ENCODE measurements at regions not wholly inside any gene's neighbourhood (a gene's known extent, or its start where the extent isn't known, plus 50 kb on each side); places are given as distances from the start of the nearest gene placed in this dataset.

DNA sequence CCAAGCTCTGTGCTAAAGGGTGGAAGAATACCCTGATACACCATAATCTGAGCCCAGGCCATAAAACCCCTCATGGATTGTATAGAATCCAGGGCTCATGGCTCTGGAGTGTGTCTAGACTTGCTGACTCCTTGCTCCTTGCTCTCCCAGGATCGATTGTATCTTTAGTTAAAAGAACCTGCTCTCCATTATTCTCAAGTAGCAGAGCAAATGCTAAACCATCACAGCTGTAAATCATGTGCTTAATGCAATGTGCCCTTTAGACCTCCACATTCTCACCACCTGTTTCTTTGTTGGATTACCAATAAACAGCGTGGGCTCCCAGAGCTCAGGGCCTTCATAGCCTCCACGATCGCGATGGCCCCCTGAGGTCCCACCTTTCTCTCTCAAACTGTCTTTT is 411.6 kb upstream of the FBXO33 start:
- no peak for DNase-seq

DNA sequence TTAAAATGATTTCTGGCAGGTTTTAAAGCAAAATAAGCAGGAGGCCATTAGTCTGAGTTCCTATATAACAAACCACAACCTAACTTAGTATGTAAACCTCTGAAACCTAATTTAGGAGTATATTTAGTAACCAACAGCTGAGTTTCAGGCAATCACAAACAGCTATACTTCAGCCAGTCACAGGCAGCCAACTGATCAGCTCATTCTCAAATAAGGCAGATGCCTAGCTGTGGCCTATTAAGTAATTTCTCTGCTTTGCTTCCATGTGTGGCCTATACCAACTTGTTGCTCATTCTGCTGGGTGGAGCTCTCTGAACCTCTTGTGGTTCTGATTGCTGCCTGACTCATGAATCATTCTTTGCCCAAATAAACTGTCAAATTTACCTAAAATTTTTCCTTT is 408.9 kb upstream of the FBXO33 start:
- no peak for DNase-seq

DNA sequence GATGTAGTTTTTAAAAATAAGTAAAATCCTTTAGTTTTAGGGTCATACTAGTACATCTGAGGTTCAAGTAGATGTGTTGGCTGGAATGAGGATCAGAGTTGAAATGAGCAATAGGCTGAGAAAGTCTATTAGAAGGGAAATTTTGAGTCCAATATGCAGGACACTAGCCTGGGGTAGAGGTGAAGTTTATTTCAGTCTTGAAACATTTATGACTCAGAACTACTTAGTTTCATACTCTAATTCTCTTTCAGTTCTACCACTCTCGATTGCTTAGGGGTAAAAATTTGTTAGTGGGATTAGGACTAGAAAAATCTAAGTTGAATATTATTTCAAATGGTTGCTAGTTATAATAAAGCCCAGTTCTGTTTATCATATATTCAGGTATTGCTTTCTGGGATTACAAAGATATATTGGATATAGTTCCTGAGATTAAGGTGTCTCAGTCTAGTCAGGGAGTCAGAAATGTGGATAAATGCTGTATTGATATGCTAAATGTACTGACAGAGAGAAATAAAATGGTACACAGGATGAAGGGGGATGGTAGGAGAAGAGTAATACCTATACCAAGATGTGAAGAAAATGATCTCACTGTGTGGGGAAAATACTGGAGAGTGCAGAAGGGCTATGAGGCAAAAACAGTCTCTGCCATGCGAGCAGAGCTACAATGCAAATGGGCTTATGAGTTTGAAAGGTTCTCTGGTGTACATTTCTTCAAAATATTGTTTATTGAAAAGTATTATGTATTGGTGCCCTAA is 395.8 kb upstream of the FBXO33 start:
- no peak for DNase-seq

DNA sequence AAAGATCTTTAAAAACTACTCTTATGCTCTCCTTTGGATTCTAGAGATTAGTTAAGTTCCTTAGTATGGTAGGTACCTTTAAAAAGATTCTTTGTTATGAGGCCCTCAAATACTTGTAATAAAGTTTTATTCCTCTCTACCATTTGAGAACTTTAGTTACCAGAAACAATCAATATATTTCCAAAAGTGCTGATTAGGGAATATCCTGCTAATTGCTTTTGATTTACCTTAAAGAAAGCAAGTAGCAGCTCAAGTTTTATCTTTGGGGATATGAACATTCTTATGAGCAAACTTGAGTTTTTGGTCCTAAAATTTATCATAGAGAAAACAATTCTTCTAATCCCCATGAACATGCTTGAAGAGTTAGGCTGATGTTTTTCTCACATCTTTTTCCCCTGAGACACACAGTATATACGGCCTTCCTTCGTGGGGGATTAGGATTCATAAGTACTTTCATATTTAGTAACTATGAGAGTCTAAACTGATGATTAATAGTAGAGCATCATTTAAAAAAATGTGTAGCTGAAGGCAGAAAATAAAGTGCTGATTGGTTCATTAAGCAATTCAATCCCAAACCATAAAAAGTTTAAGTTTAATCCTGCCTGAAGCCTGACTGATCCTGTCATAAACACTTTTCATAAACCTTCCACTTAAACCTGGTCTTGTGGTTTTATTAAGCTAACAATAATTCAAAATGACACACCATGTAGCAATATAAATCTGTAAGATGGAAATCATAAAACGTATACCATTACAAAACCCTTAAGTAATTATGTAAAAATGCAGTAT is 380.5 kb upstream of the FBXO33 start:
- DNase-seq, result no peak

DNA sequence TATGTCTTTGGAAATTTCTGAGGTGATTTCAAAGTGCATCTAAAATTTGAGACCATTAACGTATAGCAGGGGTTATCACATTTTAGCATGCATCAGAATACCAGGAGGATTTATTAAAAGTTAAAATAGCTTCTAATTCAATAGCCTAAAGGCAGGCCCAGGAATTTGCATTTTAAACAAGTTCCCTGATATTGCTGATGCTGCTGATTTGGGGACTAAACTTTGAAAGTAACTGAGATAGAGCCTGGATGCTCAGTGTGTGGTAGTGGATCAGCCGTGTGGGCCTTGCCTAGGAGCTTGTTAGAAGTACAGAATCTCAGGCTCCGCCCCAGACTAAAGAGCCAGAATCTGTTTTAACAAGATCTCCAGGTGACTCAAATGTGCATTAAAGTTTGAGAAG is 375.0 kb upstream of the FBXO33 start:
- DNase-seq, result no peak

DNA sequence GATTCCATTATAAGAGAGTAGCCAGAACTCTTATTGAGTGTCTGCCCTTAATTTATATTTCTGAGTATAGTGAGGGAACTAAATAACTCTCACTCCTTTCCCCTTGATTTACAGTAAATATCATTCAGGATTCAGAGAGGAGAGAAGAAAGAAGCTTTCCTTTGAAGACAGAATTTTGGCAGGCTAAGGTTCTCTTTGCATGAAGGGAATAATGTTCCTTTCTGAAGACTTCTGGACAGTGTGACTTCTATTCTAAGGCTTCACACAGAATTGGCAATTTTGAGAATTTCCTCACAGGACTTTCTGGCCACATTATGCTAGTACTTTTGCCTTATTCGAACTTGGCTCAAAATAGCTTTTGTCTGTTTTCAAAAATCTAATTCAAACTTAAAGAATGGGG is 352.2 kb upstream of the FBXO33 start:
- DNase-seq, result no peak

DNA sequence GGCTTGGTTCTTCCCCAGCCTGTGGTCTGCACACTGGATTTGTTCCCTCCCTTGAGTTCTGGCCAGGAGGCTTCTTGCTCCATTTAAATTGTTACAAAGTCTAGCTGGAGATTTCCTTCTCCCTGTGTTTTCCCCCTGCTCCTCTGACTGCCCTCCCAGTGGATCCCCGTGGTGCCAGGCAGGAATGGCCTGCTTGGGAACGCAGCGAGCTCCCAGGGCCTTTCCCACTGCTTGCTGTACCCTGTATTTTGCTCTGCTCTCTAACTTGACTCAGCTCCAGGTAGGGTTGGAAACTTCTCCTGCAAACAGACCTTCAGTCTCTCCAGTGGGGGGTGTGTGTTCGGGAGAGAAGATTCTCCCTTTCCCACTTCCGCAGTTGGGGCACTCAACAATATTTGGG is 349.2 kb upstream of the FBXO33 start:
- DNase-seq, result no peak

DNA sequence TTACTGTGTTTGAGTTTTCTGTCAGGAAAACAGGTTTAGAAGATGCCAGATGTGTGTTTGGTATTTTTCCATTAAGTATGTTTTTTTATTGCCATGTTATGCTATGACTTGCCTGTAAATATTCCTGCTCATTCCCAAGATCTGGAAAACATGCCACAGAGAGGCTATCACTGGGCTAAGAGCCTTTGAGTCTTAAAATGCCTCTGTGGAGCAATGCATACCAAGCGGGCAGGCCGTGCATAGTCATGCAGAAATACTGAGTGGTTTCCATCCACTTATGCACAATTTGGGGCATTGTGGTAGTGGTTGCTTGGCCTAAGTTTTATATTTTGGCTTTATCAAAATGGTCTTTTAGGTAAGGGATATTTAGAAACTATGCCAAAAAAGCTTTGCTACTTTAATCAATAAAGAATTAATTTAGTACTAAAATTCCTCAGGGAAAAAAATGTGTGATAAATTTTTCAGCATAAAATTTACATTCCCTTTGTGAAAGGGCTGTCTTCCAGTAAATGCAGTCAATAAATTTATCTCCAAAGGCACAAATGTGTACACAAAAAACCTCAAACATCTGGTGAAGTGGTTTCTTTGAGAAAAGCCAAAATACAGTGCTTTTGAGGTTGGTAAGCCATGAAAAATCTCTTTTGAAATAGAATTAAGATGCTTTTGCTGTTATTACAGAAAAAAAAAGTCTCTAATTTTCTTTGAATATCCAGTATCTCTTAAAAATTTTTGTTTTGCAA is 341.3 kb upstream of the FBXO33 start:
- DNase-seq, result no peak

DNA sequence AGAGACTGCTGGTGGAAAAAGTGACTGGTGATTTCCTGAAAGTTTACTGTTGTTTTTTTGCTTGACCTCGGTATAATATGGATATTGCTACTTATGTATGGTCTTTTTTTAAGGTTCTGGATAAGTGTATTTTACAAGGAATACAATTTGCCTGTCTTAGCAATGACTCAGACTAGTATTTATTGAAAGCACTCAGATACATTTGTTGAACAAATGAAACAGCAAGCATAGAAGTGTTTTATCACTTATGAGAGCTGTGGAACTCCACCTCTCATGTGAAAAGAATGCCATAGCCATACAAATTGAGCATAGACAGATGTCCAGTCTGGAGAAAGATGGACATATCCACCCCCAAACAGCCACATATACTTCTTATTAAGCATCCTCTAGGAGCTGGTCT is 340.4 kb upstream of the FBXO33 start:
- no peak for DNase-seq

DNA sequence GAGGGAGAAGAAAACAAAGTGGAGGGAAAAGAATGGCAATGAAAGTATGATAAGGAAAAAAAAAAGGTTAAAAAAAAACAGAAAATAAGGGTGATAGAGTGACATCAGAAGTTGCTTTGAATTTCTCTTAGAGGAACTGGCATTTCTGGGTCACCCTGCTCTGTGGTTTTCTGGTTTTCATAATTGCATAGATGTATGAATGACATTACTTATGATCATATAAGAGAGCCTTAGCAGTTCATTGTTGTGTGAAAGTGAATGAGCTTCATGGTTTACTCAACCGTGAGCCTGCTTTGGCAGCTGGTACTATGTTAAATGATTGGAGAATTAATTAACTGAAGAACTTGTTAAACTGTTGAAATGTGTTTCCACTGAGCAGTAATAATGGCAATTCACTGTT is 336.4 kb upstream of the FBXO33 start:
- no peak for DNase-seq

DNA sequence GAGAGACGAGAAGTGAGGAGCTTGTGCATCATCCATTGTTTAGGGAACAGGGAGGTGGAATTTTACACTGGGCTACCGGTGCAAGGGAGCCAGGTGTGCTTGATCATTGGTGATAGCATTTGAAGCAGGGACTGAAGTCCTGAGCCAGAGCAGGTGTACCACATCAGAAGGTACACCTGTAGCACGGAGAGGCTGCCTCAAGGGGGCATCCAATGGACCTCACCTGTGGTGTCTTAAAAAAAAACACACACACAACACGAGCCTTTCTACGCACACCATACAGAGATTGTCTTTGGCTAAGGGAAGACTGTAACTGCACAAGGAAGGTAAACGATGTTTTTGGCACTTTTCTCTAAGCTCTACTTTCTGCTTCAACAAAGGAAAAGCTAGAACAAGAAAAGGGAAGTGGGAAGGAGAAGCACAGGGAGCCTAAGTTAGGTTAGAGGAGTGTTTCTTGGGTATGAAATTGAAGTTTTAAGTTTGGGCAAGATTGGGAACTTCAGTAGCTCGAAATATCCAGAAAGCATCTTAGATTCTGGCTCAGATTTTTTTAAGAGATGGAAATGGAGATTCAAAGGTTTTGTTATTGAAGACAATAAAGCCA is 334.3 kb upstream of the FBXO33 start:
- no peak for DNase-seq

DNA sequence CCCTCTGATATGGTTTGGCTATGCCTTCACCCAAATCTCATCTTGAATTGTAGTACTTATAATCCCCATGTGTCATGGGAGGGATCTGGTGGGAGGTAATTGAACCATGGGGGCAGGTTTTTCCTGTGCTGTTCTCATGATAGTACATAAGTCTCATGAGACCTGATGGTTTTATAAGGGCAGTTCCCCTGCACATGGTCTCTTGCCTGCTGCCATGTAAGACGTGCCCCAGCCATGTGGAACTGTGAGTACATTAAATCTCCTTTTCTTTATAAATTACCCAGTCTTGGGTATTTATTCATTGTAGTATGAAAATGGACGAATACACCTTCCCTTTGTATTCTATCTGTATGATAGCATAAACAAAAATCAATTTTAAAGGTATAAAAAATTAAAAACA is 333.4 kb upstream of the FBXO33 start:
- no peak for DNase-seq

DNA sequence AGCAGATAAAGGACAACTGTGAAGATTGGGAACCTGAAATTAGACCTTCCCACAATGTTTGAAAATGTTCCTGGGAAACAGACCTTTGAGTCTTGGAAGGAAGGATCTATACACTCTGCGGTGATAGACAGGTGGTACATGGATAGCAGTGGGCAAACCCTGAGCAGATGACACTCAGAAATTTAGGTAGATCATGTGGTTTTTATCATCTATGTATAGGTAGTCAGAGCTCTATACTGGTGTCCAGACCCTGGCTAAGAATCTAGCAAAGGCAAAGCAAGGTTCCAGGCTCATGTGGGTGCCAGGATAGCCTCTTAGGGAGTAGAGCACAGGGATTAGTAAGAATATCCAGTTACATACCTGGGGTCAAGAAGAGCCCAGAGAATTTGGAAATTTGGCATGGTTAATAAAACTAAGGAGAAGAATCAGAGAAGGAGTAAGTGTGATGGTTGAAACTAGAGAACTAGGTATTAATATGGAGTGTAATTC is 331.2 kb upstream of the FBXO33 start:
- DNase-seq, result no peak

DNA sequence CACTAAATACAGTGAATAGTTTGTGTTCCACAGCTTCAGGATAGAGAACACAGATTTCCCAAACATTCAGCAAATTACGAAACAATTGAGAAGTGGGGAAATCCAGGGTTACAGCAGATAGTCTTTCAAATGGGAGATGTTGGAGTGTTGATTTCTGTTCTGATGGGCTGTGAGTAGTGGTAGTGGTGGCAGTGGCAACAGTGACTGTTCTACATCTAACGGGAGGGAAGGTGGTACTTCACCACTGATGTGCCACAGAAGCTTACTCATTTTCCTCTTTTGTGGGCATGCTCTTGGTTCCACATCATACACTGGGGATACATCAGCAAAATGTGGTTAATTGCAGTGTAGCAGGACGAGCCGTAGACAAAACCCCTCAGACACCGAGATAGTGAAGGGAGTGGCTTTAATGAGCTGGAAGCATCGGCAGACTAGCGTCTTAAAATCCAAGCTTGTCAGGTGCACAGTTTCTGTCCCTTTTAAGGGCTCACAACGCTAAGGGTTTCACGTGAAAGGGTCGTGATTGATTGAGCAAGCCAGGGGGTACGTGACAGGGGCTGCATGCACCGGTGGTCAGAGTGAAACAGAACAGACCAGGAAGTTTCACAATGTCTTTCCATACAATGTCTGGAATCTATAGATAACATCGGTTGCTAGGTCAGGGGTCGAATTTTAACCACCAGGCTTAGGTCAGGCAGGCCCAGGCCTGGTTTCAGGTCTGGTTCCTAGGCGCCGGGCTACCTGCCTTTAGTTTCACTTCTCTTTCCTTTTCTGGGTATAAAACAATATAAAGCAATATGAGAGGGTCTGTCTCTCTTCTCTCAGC is 330.6 kb upstream of the FBXO33 start:
- peak; percentile 1 for DNase-seq

DNA sequence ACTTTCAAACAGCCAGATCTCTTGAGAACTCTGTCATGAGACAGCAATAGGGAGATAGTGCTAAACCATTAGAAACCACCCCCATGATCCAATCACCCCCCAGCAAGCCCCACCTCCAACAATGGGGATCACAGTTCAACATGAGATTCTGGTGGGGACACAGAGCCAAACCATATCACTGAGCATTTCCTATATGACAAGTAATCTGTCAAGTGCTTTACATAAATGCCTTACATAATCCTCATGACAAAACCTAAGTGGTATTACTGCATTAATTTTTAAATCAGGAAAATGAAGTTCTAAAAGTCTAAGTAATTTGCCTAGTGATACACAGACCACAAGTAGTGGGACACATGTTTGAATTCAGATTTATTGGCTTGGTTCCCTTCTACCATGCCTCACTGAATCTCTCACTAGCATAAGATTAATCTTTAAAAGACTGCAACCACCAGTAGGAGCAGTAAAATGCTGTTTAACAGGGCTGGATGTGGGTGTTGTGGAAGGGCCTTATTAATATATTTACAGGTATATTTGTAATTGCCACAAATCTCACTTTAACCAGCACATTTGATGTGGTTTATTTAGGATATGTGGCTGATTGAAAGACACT is 323.1 kb upstream of the FBXO33 start:
- no peak for DNase-seq

DNA sequence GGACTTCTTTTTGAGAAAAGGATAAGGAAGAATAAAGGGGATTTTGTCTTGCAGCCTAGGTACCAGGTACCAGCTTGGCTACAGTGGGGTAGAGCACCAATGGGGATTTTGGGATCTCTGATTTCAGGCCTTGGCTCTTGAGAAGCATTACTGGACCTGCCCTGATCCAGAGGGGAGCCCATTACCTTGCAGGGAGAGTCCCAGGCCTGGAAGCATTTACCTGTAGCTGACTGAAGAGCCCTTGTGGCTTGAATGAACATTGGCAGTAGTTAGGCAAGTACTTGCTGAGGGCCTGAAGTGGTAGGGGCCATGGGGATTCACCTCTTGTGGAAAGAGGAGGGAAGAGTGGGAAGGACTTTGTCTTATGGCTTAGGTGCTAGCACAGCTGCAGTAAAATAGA is 308.2 kb upstream of the FBXO33 start:
- no peak for DNase-seq

DNA sequence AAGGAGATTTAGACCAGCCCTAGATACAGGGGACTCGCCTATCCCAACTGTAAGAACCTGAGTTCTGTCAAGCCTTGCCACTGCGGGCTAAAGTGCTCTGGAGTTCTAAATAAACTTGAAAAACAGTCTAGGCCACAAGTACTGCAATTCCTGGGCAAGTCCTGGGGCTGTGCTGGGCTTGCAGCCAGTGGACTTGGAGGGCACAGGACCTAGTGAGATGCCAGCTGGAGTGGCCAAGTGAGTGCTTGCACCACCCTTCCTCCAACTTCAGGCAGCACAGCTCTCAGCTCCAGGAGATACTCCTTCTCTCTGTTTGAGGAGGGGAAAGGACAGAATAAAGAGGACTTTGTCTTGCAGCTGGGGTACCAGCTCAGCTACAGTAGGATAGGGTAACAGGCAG is 307.6 kb upstream of the FBXO33 start:
- no peak for DNase-seq

DNA sequence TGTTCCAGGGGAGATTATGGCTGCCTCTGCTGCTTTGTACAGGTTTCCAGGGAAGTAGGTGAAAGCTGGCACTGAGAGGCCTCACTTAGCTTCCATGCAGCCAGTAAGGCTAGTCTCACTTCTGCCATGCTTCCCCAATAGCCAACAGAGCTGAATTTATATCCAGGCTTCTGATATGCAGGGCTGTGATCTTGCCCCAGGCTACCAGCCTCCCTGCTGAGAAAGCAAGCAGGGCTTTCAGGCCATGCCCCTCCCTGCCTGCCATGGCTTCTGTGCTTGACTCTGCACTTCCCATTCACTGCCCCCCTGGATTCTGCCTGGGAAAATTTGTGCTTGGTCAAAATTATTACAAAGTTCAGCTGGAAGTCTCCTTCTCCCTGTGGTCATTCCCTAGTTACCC is 302.1 kb upstream of the FBXO33 start:
- no peak for DNase-seq

DNA sequence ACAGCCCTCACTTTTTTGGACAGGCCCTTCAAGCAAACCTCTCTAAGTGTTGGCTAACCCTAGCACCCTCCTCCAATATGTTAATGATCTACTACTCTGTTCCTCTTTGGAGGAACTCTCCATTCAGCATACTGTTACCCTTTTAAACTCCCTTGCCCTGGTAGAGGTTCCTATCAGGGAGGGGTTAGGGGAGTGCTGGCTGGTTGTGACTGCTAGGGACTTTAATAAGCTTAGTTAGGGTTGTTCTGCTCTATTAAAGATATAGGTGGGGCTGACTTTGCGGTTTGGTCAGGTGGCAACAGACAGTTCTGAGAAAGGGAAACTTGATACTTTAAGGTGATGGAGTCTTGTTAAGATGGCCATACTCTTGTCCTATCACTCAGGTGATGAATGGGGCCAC is 301.5 kb upstream of the FBXO33 start:
- DNase-seq, result no peak

DNA sequence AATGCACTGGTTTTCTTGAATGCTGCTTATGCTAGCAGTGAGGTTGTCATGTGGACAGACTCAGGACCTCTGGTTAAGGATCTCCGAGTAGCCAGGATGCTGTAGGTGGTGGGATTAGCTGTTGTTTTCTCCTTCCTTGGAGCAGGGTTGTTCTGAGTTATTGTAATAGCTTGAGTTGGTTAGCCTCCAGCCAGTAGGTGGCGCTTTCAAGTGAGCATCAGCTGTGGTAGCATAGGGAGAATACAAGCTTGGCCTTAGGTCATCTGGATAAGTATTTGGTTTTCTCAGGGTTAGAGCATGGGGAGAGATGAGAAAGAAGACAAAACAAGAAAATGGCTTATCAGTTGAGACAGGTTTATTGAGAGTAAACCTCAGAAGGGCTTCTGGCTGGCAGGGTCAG is 299.7 kb upstream of the FBXO33 start:
- DNase-seq, result no peak

DNA sequence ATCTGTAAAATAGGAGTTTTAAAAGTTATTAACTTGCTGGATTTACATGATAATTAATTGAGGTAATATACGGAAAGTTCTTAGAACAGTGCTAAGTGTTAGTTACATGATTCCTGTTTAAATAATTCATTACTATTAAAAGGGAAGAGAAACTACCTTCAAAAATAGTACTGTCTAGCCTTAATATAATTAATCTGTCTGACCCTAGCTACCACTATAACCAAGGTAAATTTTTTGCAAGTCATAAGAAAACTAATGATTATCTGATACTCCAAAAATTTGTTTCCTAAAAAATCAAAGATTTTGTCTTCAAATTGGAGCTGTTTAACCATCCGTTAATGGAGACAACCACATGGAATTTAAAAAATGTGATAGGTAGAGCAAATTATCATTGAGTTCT is 294.3 kb upstream of the FBXO33 start:
- no peak for DNase-seq
